Astrocyte of the cerebellum (primary cell): ENCODE measurements at regions not wholly inside any gene's neighbourhood (a gene's known extent, or its start where the extent isn't known, plus 50 kb on each side); places are given as distances from the start of the nearest gene placed in this dataset.

Source experiments
- DNase-seq: peaks from one replicate; pipeline ENCODE4 v3.0.0-alpha.2; 2011; ENCODE audit warnings: low read depth
- H3K4me3 ChIP-seq: 2 replicates; pipeline ENCODE4 v1.5.1; 2011; ENCODE audit warnings: mild to moderate bottlenecking, low read depth, low read length, moderate library complexity
- CTCF ChIP-seq: IDR thresholded peaks from 2 replicates; pipeline ENCODE4 v1.5.1; 2012; ENCODE audit warnings: low read length, low read depth, moderate library complexity, mild to moderate bottlenecking; ENCODE audit errors: missing control alignments
- in situ Hi-C: cut with HindIII; loops from 2 replicates; pipeline ENCODE4 v1.10.0; 2017; ENCODE audit warnings: low sequenced_read_pairs

GRCh38 chr3:16800361-16800760, 84.4 kb upstream of the PLCL2 start:
- no peak for DNase-seq
- no peak overlapping the region for H3K4me3 ChIP-seq
- in situ Hi-C loops: no loop called here
- no peak for TF ChIP-seq CTCF

GRCh38 chr3:16801223-16801622, 83.5 kb upstream of the PLCL2 start:
- in situ Hi-C loops: no loop called here
- no peak for DNase-seq
- TF ChIP-seq CTCF: no peak
- H3K4me3 ChIP-seq: no peak overlapping the region

GRCh38 chr3:16801698-16802097, 83.1 kb upstream of the PLCL2 start:
- in situ Hi-C loops: no loop called here
- DNase-seq: peak; percentile 19
- no peak for TF ChIP-seq CTCF
- H3K4me3 ChIP-seq: no peak overlapping the region

- no peak for TF ChIP-seq CTCF
- in situ Hi-C loops: no loop called here
- DNase-seq: no peak
- no peak overlapping the region for H3K4me3 ChIP-seq
Measured at GRCh38 chr3:16802389-16802788, 82.4 kb upstream of the PLCL2 start.

GRCh38 chr3:16803019-16803418, 81.7 kb upstream of the PLCL2 start:
- no peak overlapping the region for H3K4me3 ChIP-seq
- TF ChIP-seq CTCF: no peak
- no peak for DNase-seq
- in situ Hi-C loops: no loop called here

- H3K4me3 ChIP-seq: no peak overlapping the region
Measured at GRCh38 chr3:16807391-16807790, 77.4 kb upstream of the PLCL2 start.

More at GRCh38 chr3:16807391-16807790, 77.4 kb upstream of the PLCL2 start:
- DNase-seq: no peak
- no peak for TF ChIP-seq CTCF
- in situ Hi-C loops: no loop called here
